ENCODE measurements at regions not wholly inside any gene's neighbourhood (a gene's known extent, or its start where the extent isn't known, plus 50 kb on each side); places are given as distances from the start of the nearest gene placed in this dataset.

- no peak overlapping the region for H3K4me3 ChIP-seq
- no peaks in the 10 kb centered on the region for H3K4me1 ChIP-seq
- H3K9me3 ChIP-seq = no peaks in the 10 kb centered on the region
- H3K27me3 ChIP-seq = no peaks in the 10 kb centered on the region
- no peaks in the 10 kb centered on the region for H3K36me3 ChIP-seq
- TF ChIP-seq CTCF (IDR thresholded peaks at IDR 0.05) (no peak), POLR2A (IDR thresholded peaks at IDR 0.05) (no peak)
- no peak overlapping the region for H3K27ac ChIP-seq
- no peak for DNase-seq
Observed at GRCh38 chr5:141753971-141754713, 72.1 kb upstream of the ARAP3 start.

- no peak for DNase-seq
- Histone ChIP-seq H3K9me3 (no peaks in the 10 kb centered on the region), H3K27me3 (no peaks in the 10 kb centered on the region), H3K27ac (no peak overlapping the region), H3K4me1 (no peaks in the 10 kb centered on the region), H3K4me3 (no peak overlapping the region), H3K36me3 (no peaks in the 10 kb centered on the region)
- TF ChIP-seq POLR2A (IDR thresholded peaks at IDR 0.05) (no peak), CTCF (IDR thresholded peaks at IDR 0.05) (no peak)
Observed at GRCh38 chr5:141753143-141753970, 71.3 kb upstream of the ARAP3 start.

GRCh38 chr5:141747152-141748141 lies 65.4 kb upstream of the ARAP3 start:
- peak in 2 of 3 donors; percentile 67 to 80 for DNase-seq
- no peak for TF ChIP-seq POLR2A (IDR thresholded peaks at IDR 0.05)
- no peak for TF ChIP-seq CTCF (IDR thresholded peaks at IDR 0.05)
- Histone ChIP-seq H3K4me3 (no peak overlapping the region), H3K4me1 (no peaks in the 10 kb centered on the region), H3K27me3 (no peaks in the 10 kb centered on the region), H3K36me3 (no peaks in the 10 kb centered on the region), H3K27ac (no peak overlapping the region), H3K9me3 (no peaks in the 10 kb centered on the region)

GRCh38 chr5:141746395-141746794 lies 64.4 kb upstream of the ARAP3 start:
- Histone ChIP-seq H3K4me1 (no peaks in the 10 kb centered on the region), H3K36me3 (no peaks in the 10 kb centered on the region), H3K27ac (no peak overlapping the region), H3K27me3 (no peaks in the 10 kb centered on the region), H3K9me3 (no peaks in the 10 kb centered on the region), H3K4me3 (no peak overlapping the region)
- no peak for DNase-seq
- TF ChIP-seq CTCF (IDR thresholded peaks at IDR 0.05) = no peak
- TF ChIP-seq POLR2A (IDR thresholded peaks at IDR 0.05) = no peak

GRCh38 chr5:141745390-141745789 lies 63.4 kb upstream of the ARAP3 start:
- Histone ChIP-seq H3K9me3 (no peaks in the 10 kb centered on the region), H3K27me3 (no peaks in the 10 kb centered on the region), H3K36me3 (no peaks in the 10 kb centered on the region), H3K27ac (no peak overlapping the region), H3K4me3 (no peak overlapping the region), H3K4me1 (no peaks in the 10 kb centered on the region)
- DNase-seq = no peak
- no peak for TF ChIP-seq CTCF (IDR thresholded peaks at IDR 0.05)
